ENCODE measurements at regions not wholly inside any gene's neighbourhood (a gene's known extent, or its start where the extent isn't known, plus 50 kb on each side); places are given as distances from the start of the nearest gene placed in this dataset. TPM values are rescaled to one million over a fixed set of nuclear protein-coding genes. Genes with fewer than 3 reads are reported as not detected.

- no peak overlapping the region for H3K4me3 ChIP-seq
- no peaks in the 10 kb centered on the region for H3K36me3 ChIP-seq
- H3K4me1 ChIP-seq: peaks cover 9% of the 10 kb centered on the region
- H3K27ac ChIP-seq: no peak overlapping the region
- TF ChIP-seq POLR2AphosphoS5 (IDR thresholded peaks at IDR 0.05; ENCODE audit: insufficient read depth in 1 of 2, low read depth in 1 of 2): no peak
- TF ChIP-seq CTCF (IDR thresholded peaks at IDR 0.05): no peak
- TF ChIP-seq POLR2A (IDR thresholded peaks at IDR 0.05): no peak
- intact Hi-C loops (cut with DNase I): no loop called here
- DNase-seq (ENCODE audit: extremely low spot score in 2 of 2): no peak
- H3K9me3 ChIP-seq: no peaks in the 10 kb centered on the region
- no peaks in the 10 kb centered on the region for H3K27me3 ChIP-seq
Measured at GRCh38 chr12:47297993-47298392, 218.2 kb upstream of the AMIGO2 start.

- Histone ChIP-seq H3K36me3 (no peaks in the 10 kb centered on the region), H3K27me3 (no peaks in the 10 kb centered on the region), H3K4me1 (no peaks in the 10 kb centered on the region), H3K9me3 (no peaks in the 10 kb centered on the region), H3K4me3 (no peak overlapping the region), H3K27ac (no peak overlapping the region)
- no peak for DNase-seq (ENCODE audit: extremely low spot score in 2 of 2)
- intact Hi-C loops (cut with DNase I): no loop called here
- TF ChIP-seq CTCF (IDR thresholded peaks at IDR 0.05) (no peak), POLR2AphosphoS5 (IDR thresholded peaks at IDR 0.05; ENCODE audit: insufficient read depth in 1 of 2, low read depth in 1 of 2) (no peak), POLR2A (IDR thresholded peaks at IDR 0.05) (no peak)
Measured at GRCh38 chr12:47296828-47297227, 217.1 kb upstream of the AMIGO2 start.

GRCh38 chr12:47293406-47293805 is 213.6 kb upstream of the AMIGO2 start:
- no peak for DNase-seq (ENCODE audit: extremely low spot score in 2 of 2)
- Histone ChIP-seq H3K27ac (no peak overlapping the region), H3K27me3 (no peaks in the 10 kb centered on the region), H3K4me1 (no peaks in the 10 kb centered on the region), H3K9me3 (no peaks in the 10 kb centered on the region), H3K4me3 (no peak overlapping the region), H3K36me3 (no peaks in the 10 kb centered on the region)
- TF ChIP-seq POLR2AphosphoS5 (IDR thresholded peaks at IDR 0.05; ENCODE audit: insufficient read depth in 1 of 2, low read depth in 1 of 2): no peak
- TF ChIP-seq POLR2A (IDR thresholded peaks at IDR 0.05): no peak
- TF ChIP-seq CTCF (IDR thresholded peaks at IDR 0.05): no peak
- intact Hi-C loops (cut with DNase I): no loop called here

- no peak for TF ChIP-seq POLR2AphosphoS5 (IDR thresholded peaks at IDR 0.05; ENCODE audit: insufficient read depth in 1 of 2, low read depth in 1 of 2)
- TF ChIP-seq POLR2A (IDR thresholded peaks at IDR 0.05): no peak
- TF ChIP-seq CTCF (IDR thresholded peaks at IDR 0.05): no peak
- Histone ChIP-seq H3K4me3 (no peak overlapping the region), H3K27me3 (no peaks in the 10 kb centered on the region), H3K4me1 (no peaks in the 10 kb centered on the region), H3K9me3 (no peaks in the 10 kb centered on the region), H3K27ac (no peak overlapping the region), H3K36me3 (no peaks in the 10 kb centered on the region)
- intact Hi-C loops (cut with DNase I): loop anchor here (10.0 kb wide), 1 partner anchor 1728 kb away; the partner anchor contains the start of gene PRKAG1
- DNase-seq (ENCODE audit: extremely low spot score in 2 of 2): no peak
Measured at GRCh38 chr12:47286676-47287075, 206.9 kb upstream of the AMIGO2 start.

Small RNA genes in the stretch of these regions (microRNA-seq; reads per million reads assigned to microRNA genes)
- gene MIR4494 (ENCODE audit: borderline number of aligned reads, borderline replicate concordance): not detected

Small RNA genes in the stretch of these regions (small RNA-seq; reads per million reads assigned to genes)
- gene AC004486.1 (not detected), gene MIR4494 (not detected), gene RF00264 (not detected)

Data from vagina (tissue), 2 donors.